Activated naive CD8-positive, alpha-beta T cell treated with anti-CD3 and anti-CD28 coated beads for 36 hours (primary cell): ENCODE measurements at regions not wholly inside any gene's neighbourhood (a gene's known extent, or its start where the extent isn't known, plus 50 kb on each side); places are given as distances from the start of the nearest gene placed in this dataset.

Source experiments
- DNase-seq: peaks from one replicate; pipeline ENCODE4 v3.0.0; 2021
- H3K27ac Mint-ChIP-seq: one replicate; pipeline ENCODE4 v1.8.0; 2022; ENCODE audit warnings: mild to moderate bottlenecking, moderate library complexity, mixed read lengths
- H3K27me3 Mint-ChIP-seq: one replicate; pipeline ENCODE4 v1.8.0; 2022; ENCODE audit warnings: mild to moderate bottlenecking, mixed read lengths
- H3K36me3 Mint-ChIP-seq: one replicate; pipeline ENCODE4 v1.8.0; 2021; ENCODE audit warnings: mild to moderate bottlenecking, mixed read lengths
- H3K4me1 Mint-ChIP-seq: one replicate; pipeline ENCODE4 v1.8.0; 2021; ENCODE audit warnings: mixed read lengths
- H3K4me3 Mint-ChIP-seq: one replicate; pipeline ENCODE4 v1.8.0; 2022; ENCODE audit warnings: mild to moderate bottlenecking, moderate library complexity, mixed read lengths
- H3K9me3 Mint-ChIP-seq: one replicate; pipeline ENCODE4 v1.8.0; 2022; ENCODE audit warnings: mixed read lengths

DNA sequence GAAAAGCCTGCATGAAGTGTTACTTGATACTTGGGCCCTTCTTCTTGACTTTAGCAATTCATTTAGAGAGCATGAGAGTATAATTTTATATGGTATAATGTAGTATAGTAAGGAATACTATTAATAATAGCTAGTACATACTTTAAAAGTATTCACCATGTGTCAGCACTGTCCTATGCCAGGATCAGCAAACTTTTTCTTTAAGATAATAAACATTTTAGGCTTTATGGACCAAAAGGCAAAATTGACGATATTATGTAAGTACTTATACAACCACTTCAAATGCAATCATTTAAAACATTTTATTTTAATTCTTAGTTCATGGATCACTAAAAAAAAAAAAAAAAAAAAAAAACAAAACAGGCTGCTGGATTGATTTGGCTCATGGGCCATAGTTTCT is 163.9 kb downstream of the IBTK start:
- no peak for DNase-seq

DNA sequence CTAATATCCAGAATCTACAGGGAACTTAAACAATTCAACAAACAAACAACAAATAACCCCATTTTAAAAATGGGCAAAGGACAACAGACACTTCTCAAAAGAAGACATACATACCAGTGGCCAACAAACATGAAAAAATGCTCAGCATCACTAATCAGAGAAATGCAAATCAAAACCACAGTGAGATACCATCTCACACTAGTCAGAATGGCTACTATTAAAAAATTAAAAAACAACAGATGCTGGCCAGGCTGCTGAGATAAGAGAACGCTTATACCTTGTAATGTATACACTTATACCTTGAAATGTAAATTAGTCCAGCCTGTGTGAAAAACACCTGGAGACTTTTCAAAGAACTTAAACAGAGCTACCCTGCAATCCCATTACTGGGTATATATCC is 166.8 kb downstream of the IBTK start:
- Mint-ChIP-seq H3K9me3 (no peaks in the 10 kb centered on the region), H3K27me3 (no peaks in the 10 kb centered on the region), H3K36me3 (no peaks in the 10 kb centered on the region), H3K27ac (no peak overlapping the region), H3K4me1 (no peaks in the 10 kb centered on the region), H3K4me3 (no peak overlapping the region)
- no peak for DNase-seq

More for the DNA sequence above, 163.9 kb downstream of the IBTK start:
- Mint-ChIP-seq H3K9me3 (no peaks in the 10 kb centered on the region), H3K36me3 (no peaks in the 10 kb centered on the region), H3K4me3 (no peak overlapping the region), H3K27me3 (no peaks in the 10 kb centered on the region), H3K4me1 (no peaks in the 10 kb centered on the region), H3K27ac (no peak overlapping the region)

DNA sequence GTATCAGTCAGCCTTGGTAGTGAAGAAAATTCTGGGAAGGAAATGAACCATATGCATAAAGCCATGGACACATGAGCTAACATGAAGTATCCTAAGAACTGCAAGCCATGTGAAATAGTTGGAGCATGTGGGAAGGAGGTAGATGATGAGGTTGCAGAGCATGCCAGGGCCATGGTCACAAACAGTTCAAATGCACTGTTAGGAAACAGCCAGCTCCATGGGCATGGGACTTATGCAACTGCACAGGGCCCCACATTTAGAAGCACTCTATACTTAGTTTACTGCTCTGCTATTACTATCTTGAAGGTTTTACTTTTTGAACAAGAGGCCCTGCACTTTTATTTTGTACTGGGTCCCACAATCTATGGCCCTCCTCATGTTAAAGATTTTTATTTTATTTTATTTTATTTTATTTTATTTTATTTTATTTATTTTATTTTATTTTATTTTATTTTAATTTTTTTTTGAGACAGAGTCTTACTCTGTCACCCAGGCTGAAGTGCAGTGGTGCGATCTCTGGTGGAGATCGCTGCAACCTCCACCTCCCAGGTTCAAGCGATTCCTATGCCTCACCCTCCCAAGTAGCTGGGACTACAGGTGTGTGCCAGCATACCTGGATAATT is 169.1 kb downstream of the IBTK start:
- Mint-ChIP-seq H3K4me1 (no peaks in the 10 kb centered on the region), H3K4me3 (no peak overlapping the region), H3K9me3 (no peaks in the 10 kb centered on the region), H3K36me3 (no peaks in the 10 kb centered on the region), H3K27me3 (no peaks in the 10 kb centered on the region), H3K27ac (no peak overlapping the region)
- no peak for DNase-seq

DNA sequence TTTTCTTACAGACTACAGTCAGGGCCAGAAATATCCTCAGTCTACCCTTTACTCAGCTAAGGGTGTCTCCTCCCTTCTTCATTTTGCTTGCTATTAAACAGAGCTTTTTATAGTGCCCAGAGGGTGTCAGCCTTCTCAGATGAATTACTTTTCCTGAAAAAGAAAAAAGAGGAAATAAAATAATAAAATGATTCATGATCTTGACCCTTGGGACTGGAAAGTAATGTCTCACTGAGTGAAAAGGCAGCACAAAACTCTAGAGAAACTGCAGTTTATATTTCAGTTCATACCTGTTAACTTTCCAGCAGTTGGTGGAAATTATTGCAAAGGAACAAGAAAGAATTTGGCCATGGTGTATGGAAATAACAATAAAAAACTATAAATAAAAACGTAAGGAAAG is 170.6 kb downstream of the IBTK start:
- H3K36me3 Mint-ChIP-seq: no peaks in the 10 kb centered on the region
- H3K27ac Mint-ChIP-seq: no peak overlapping the region
- DNase-seq: no peak
- H3K9me3 Mint-ChIP-seq: no peaks in the 10 kb centered on the region
- no peaks in the 10 kb centered on the region for H3K27me3 Mint-ChIP-seq
- no peaks in the 10 kb centered on the region for H3K4me1 Mint-ChIP-seq
- H3K4me3 Mint-ChIP-seq: no peak overlapping the region

DNA sequence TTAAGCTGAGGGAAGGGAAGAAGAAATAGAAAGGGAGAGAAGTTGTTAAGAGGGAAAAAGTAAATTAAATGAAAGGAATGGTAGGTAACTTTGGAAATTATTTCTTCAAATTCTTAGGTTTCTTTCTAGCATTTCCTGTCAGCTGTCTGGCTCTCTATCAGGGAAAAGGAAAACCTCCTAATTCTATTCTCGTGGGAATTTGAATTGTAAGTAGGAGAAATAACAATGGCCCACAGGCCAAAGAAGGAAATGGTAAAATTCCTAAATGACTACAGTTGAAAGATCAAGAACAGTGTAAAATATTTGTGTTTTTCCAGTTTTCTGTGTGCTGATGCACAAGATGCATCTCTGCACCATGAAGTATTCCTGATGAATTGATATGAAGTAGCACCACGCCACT is 173.0 kb downstream of the IBTK start:
- H3K9me3 Mint-ChIP-seq: no peaks in the 10 kb centered on the region
- DNase-seq: no peak
- no peak overlapping the region for H3K4me3 Mint-ChIP-seq
- H3K36me3 Mint-ChIP-seq: no peaks in the 10 kb centered on the region
- H3K27ac Mint-ChIP-seq: no peak overlapping the region
- H3K27me3 Mint-ChIP-seq: no peaks in the 10 kb centered on the region
- H3K4me1 Mint-ChIP-seq: no peaks in the 10 kb centered on the region

DNA sequence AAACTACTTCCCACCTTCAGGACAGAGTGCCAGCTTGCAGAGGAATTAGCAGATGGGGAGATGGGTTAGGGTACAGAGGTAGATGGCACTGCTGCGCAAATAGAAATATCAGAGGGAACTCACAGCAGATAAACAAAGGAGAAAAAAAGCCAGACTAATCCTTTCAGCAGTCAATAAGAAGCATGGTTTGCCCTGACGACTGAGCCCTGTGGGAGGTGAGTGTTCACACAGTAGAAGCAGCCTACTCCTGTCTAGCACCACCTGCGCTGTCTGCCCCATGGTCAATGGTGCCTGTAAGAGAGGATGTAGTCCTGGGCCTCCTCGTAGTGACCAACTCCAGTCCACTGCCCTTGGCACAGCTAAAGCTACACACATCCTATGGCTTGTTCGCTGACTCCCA is 174.1 kb downstream of the IBTK start:
- no peaks in the 10 kb centered on the region for H3K27me3 Mint-ChIP-seq
- H3K4me1 Mint-ChIP-seq: no peaks in the 10 kb centered on the region
- H3K36me3 Mint-ChIP-seq: no peaks in the 10 kb centered on the region
- H3K27ac Mint-ChIP-seq: no peak overlapping the region
- no peak overlapping the region for H3K4me3 Mint-ChIP-seq
- DNase-seq: no peak
- no peaks in the 10 kb centered on the region for H3K9me3 Mint-ChIP-seq

DNA sequence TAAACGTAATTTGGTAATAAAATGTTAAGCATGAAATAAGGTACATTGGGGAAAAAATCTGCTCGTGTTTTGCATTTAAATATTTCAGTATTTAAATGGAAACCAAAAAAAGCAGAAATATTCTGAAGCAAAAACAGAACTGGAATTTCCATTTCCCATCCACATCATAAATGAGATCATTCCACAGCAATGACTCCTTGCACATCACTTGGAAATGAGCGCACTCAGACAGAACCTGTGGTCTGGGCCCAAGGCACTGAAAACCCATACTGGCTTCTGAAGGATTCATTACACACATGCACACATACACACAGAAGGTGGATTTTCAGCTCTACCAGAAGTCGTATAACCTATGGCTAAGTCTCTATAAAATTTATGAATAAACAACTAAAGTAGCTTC is 174.8 kb downstream of the IBTK start:
- Mint-ChIP-seq H3K4me1 (no peaks in the 10 kb centered on the region), H3K9me3 (no peaks in the 10 kb centered on the region), H3K36me3 (no peaks in the 10 kb centered on the region), H3K27me3 (no peaks in the 10 kb centered on the region), H3K4me3 (no peak overlapping the region), H3K27ac (no peak overlapping the region)
- no peak for DNase-seq

DNA sequence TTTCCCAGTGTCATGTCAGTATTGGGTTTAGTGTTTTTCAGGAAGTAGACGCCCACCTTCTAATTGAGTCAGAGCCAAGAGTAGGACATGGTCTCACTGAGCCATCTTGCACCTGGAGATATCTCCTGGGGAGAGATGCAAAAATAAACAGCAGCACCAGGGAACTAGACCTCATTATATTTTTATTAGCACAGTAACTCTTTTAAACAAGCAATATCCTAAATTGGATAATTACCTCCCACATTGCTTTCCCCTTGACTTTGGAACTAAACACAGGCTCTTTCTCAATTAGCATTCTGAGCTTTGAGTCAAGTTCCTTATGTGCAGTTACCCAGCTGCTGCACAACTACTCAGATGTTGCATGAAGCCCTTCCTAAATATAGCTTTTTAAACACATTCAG is 175.4 kb downstream of the IBTK start:
- H3K36me3 Mint-ChIP-seq: no peaks in the 10 kb centered on the region
- H3K27ac Mint-ChIP-seq: no peak overlapping the region
- H3K4me1 Mint-ChIP-seq: no peaks in the 10 kb centered on the region
- H3K27me3 Mint-ChIP-seq: no peaks in the 10 kb centered on the region
- DNase-seq: no peak
- H3K4me3 Mint-ChIP-seq: no peak overlapping the region
- H3K9me3 Mint-ChIP-seq: no peaks in the 10 kb centered on the region

DNA sequence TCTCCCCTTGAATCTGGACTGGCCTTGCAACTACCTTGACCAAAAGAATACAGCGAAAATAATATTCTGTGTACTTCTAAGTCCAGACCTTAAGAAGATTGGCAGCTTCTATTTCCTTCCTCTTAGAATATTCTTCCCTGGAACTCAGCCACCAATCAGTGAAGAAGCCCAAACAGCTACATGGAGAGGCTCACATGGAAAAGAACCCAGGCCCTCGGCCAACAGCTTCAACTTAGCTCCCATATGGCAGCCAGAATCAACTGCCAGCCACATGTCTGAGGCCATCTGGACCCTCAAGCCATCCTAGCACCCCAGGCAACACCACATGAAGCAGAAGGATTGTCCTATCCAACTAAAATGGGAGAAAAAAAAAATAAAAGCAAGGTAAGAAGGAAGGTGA is 178.8 kb downstream of the IBTK start:
- Mint-ChIP-seq H3K4me1 (no peaks in the 10 kb centered on the region), H3K9me3 (no peaks in the 10 kb centered on the region), H3K27me3 (no peaks in the 10 kb centered on the region), H3K27ac (no peak overlapping the region), H3K36me3 (no peaks in the 10 kb centered on the region), H3K4me3 (no peak overlapping the region)
- DNase-seq: no peak

DNA sequence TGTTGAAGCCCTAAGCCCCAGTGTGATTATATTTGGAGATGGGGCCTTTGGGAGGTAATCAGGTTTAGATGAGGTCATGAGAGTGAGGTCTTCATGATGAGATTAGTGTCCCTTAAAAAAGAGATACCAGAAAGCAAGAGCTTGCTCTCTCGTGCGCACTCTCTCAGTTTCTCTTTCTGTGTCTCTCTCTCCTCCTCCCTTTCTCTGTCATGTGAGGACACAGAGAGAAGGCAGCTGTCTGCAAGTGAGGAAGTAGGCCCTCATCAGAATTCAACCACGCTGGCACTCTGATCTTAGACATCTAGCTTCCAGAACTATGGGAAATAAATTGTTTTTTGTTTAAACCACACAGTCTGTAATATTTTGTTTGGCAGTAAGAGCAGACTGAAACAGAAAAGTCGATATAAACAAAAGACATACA is 180.5 kb downstream of the IBTK start:
- Mint-ChIP-seq H3K4me3 (no peak overlapping the region), H3K27ac (no peak overlapping the region), H3K9me3 (no peaks in the 10 kb centered on the region), H3K27me3 (no peaks in the 10 kb centered on the region), H3K36me3 (no peaks in the 10 kb centered on the region), H3K4me1 (no peaks in the 10 kb centered on the region)
- no peak for DNase-seq

DNA sequence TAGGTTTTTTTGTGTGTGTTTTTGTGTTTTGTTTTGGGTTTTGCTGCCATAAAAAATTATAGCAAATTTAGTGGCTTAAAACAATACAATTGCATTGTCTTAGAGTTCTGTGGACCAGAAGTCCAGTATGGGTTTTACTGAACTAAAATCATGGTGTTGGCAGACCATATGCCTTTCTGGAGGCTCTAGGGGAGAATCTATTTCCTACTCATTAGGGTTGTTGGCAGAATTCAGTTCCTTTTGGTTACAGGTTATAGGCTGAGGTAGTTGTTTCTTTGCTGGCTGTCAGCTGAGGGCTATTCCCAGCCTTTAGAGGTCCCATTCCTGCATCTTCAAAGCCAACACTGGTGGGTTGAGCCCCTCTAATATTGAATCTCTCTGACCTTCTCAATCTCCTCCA is 181.3 kb downstream of the IBTK start:
- H3K4me3 Mint-ChIP-seq: no peak overlapping the region

DNA sequence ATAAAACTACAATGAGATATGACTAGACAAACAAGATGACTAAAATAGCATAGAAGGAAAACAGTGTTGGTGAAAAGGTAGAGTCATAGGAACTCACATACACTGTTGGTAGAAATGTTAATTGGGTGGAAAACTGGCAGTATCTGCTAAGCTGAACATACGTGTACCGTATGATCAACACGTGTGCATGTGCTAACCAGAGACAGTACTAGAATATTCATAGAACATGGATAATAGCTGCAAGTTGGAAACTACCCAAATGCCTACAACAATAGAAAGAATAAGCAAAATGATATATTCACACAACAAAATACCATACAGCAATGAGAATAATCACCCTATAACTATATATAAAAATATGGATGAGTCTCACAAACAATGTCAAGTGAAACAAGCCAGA is 184.0 kb downstream of the IBTK start:
- no peaks in the 10 kb centered on the region for H3K27me3 Mint-ChIP-seq
- no peak for DNase-seq
- H3K36me3 Mint-ChIP-seq: no peaks in the 10 kb centered on the region
- H3K9me3 Mint-ChIP-seq: no peaks in the 10 kb centered on the region
- H3K27ac Mint-ChIP-seq: no peak overlapping the region
- H3K4me1 Mint-ChIP-seq: no peaks in the 10 kb centered on the region
- no peak overlapping the region for H3K4me3 Mint-ChIP-seq

More for the DNA sequence above, 181.3 kb downstream of the IBTK start:
- Mint-ChIP-seq H3K27ac (no peak overlapping the region), H3K36me3 (no peaks in the 10 kb centered on the region), H3K27me3 (no peaks in the 10 kb centered on the region), H3K9me3 (no peaks in the 10 kb centered on the region), H3K4me1 (no peaks in the 10 kb centered on the region)
- no peak for DNase-seq

DNA sequence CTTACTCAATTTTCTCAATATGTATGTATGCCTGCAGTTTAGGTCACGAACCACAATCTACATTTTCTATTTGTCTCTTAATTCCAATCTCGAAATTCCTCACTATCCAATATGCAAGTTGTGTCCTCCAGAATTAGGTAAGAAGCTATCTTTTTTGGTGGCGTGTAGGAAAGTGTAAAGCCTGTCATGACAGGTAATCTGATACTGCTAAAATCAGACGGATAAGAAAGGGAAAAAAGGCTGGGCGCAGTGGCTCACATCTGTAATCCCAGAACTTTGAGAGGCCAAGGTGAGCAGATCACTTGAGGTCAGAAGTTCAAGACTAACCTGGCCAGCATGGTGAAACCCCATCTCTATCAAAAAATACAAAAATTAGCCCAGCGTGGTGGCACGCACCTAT is 185.3 kb downstream of the IBTK start:
- Mint-ChIP-seq H3K36me3 (no peaks in the 10 kb centered on the region), H3K27me3 (no peaks in the 10 kb centered on the region), H3K4me3 (no peak overlapping the region), H3K27ac (no peak overlapping the region), H3K9me3 (no peaks in the 10 kb centered on the region), H3K4me1 (no peaks in the 10 kb centered on the region)
- no peak for DNase-seq

DNA sequence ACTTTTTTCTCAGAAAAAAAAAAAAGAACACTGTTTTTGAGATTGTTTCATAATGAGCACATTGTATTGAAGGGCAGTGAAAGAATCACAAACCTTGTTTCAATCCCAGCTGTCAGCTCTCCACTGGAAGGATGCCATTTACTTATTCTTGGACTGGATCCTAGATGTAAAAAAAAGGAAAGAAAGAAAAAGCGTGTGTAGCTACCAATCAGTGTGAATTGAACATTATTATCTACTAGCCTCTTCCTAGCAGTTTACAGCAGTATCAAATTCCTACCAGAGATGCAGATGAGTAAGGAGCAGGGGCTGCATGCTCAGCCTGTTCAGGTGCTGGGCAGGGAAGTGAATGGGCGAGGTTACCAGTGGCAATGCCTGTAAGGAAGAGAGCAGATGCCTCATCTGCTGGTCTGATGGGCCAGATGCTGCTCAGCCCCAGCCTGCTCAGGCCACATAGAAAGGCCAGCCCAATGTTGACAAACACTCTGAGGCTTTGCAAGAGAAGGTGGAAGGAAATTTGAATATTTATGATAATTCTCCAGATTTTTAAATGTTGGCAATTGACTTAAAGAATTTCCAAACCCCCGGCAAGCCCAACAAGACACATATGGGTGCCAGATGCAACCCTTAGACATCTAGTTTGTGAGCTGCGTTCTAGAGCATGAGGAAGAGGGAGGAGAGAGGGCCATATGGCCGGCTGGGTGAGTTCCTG is 189.5 kb downstream of the IBTK start:
- Mint-ChIP-seq H3K27ac (no peak overlapping the region), H3K4me3 (no peak overlapping the region), H3K36me3 (no peaks in the 10 kb centered on the region), H3K9me3 (no peaks in the 10 kb centered on the region), H3K4me1 (no peaks in the 10 kb centered on the region), H3K27me3 (peaks cover 3% of the 10 kb centered on the region)
- DNase-seq: no peak

DNA sequence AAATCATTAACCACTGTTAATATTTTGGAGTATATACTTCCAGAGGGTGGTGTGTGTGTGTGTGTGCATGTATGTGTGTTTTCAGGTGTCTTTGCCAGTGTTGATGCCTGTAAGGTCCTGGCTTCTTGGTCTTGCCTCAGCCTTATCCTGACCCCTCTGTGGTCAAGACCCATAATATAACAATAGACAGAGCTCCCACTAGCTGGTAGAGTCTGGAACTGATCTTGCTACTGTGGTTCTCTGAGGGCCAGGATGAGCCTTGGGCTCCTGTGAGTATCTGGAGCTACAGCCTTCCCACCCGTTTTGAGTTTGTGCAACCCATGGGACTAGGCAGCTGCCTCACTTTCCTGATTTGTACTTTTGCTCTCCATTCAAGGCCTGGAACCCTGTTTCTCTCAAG is 191.0 kb downstream of the IBTK start:
- Mint-ChIP-seq H3K4me3 (no peak overlapping the region), H3K27me3 (peaks cover 3% of the 10 kb centered on the region), H3K9me3 (no peaks in the 10 kb centered on the region), H3K27ac (no peak overlapping the region), H3K36me3 (no peaks in the 10 kb centered on the region), H3K4me1 (no peaks in the 10 kb centered on the region)
- no peak for DNase-seq

DNA sequence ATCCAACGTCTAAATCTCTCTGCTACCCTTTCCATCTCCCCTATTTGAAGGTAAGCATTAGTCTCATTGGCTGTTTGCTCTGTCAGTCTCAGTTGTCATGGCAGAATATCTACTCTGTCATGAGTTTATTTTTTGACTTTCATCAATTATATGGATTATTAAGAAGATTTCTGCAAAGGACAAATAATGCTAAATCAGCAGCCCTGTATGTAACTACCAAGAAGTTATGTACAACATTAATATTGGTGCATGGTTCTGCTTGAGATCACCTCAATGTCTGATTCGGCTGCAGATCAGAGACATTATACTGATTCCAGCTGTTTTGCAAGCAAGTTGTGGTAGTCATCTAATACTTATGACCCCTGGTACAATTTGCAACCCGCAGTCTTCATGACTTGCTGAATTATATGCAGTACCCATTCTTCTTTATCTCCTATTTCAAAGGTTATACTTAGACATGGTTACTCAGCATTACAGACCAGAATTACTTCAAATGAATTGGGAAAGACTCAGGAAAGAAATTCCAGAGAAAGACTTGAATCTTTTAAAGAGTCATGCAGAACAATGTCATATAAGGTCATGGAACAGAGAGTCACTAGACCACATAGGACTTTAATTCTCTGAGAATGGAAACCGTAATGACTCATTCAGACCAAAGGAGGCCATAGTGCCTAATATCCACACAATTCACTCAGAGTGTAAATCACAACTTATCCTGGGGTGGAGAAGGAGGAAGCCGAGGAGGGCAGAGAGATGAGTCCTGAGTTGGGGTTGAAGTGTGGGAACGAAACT is 201.4 kb downstream of the IBTK start:
- no peak overlapping the region for H3K27ac Mint-ChIP-seq
- no peaks in the 10 kb centered on the region for H3K36me3 Mint-ChIP-seq
- DNase-seq: no peak
- no peaks in the 10 kb centered on the region for H3K27me3 Mint-ChIP-seq
- no peaks in the 10 kb centered on the region for H3K9me3 Mint-ChIP-seq
- no peak overlapping the region for H3K4me3 Mint-ChIP-seq
- H3K4me1 Mint-ChIP-seq: no peaks in the 10 kb centered on the region
